CD4-positive, alpha-beta T cell treated with Interleukin-4 for 1 hour (primary cell): ENCODE measurements at regions not wholly inside any gene's neighbourhood (a gene's known extent, or its start where the extent isn't known, plus 50 kb on each side); places are given as distances from the start of the nearest gene placed in this dataset.
A peak's percentile ranks its signal among the peaks of the same experiment; 100 is the strongest.
"Not testable (repeated sequence)": the region's sequence is repeated elsewhere in the genome, so short reads cannot be mapped to it uniquely, and the experiment has no call there.

ENCODE experiments used
- DNase-seq, 2 donors: peaks; one replicate each; pipeline ENCODE4 v3.0.0-alpha.2; 2020 to 2022

DNA sequence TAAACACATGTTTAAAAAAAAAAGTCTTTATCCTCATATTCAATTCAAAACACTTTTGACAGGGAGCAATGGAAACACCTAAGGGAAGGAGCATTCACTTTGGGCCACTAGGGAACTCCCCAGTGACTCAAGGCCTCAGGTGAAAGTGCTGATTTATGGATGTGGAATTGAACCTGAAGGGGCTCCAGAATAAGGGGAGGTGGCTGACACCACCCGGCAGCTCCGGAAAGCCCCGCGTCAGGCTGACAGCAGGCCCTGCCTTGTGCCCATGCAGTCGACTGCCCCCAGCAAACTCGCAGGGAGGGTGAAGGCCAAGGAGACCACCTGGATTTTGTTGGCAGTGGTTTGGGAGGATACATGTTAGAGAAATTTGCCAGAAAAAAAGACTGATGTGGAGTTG is 275.3 kb upstream of the NCKAP5 start:
- DNase-seq = no peak

DNA sequence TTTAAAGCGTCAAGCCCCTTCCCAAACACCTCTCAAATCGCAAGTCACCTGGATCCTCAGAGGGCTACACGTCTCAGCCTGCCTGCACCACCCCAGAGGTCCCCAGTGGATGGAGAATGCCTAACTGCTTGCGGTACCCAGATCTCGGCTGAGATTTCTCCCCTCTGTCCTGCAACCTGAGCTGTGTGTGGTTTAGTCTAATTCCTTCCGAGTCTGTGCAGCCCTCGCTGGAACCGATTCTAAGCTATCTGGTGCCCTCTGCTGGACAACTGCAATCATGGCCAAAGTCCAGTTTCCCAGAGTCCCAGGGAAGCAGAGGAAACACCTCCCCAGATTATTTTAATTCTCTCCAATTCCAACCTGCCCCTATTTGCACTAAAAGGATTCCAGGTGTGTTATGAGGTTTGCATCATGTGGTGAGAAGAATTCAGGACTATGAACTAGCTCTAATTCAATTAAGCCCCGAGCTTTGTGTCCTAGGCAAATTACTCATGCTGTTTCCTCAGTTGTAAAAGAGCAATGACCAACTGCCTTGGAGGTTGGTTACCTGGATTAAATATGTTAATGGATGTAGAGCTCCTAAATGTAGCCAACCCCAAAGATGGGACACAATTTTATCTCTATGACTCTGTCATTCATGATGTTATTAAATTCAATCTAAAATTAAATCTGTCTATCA is 276.1 kb upstream of the NCKAP5 start:
- DNase-seq = peak; percentile 35 to 48

DNA sequence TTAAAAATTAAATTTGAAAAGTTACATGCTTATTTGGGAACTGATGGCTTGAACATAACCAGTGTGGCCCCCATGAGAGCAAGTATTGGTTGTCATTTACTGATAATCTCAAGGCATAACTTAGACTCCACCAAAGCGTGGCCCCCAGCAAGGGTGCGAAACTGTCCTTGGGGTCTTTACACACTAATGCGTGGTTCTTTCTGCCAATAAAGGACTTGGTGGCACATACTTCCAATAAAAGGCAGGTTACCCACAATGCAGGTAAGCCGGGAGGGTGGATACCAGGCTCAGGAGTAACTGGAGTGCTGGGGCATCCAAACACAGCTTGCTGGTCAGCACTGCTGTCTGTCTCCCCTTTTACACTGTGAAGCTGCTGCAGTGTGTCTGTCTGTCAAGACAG is 278.2 kb upstream of the NCKAP5 start:
- no peak for DNase-seq

DNA sequence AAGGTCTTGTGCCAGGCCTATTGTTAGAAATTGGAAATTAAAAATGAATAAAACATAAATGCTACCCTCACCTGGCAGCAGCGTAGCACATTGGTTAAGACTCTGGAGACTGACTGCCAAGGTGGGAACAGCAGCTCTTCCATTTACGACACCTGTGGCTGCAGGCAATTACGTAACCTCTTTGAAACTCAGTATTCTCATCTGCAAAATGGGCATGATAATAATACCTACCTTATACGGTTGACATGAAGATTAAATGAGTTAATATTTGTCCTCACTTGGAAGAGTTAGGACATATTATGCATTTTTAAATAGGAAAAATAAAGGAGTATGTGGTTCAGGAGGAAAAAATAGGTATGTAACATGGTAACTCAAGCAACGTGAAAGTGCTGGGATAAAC is 279.3 kb upstream of the NCKAP5 start:
- no peak for DNase-seq

DNA sequence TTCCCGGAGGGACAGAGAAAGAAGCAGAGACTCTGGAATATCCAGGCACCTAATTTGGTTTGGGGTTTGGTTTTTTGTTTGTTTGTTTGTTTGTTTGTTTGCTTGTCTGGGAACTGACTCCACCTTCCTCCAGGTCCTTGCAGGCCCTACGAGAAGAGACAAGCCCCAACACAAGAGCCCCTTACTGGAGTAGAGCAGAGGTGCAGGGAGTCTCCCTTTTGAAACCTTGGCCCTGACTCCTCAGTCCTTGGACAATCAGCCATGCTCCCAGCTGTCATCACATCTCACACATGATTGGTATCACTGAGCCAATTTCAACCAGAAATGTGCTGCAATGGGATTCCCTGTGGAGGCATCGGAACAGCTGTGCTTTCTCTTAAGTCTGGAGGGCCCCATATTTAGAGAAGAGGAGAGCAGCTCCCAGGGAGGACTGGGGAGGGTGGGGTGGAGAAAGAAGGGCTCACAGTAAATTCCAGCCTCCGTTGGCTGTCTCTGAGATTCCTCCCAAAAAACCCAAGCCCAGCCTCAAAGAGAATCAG is 279.9 kb upstream of the NCKAP5 start:
- DNase-seq = no peak

DNA sequence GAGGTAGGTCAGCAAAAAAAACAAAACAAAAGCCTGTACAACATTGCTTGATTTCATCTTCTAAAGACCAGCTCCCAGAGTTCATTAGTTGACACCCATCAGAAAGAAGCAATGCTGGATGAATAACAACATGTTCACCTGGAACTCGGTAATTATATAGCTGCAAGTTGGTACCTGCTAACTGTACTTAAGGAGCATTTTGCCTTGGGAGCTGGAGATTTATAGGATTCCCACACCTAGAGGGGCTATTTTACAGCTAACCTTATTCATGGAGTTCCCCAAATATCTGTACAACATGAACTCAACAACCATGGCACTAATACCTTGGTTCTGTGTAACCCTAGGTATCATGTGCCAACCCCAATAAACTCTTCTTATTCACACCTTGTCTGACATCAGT is 281.1 kb upstream of the NCKAP5 start:
- no peak for DNase-seq

DNA sequence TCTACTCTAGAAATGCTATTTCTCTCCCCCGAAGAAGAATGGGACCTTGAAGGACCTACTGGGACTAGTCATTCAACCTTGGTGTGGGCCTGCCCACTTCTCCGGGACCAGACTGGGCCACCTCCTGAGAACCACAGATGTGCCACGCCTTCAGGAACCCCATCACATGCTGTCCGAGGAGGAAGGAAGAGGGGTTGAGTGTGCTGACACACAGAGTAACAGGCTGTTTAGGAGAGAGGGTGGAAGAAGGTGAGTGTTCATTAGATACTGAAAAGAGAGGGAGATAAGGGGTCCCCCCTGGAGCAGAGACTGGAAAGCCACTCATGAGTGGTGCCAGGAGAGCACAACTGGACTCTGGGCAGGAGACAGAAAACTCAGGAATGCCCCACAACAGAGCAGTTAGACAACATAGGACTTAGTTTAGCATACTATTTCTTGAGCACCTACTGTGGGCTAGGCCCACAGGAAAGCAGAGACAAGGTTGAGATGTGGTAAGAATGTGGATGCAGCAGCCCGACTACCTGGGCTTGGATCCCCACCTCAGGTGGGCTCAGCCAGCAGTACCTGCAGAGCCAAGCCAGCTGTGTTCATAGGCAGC is 286.4 kb upstream of the NCKAP5 start:
- no peak for DNase-seq

DNA sequence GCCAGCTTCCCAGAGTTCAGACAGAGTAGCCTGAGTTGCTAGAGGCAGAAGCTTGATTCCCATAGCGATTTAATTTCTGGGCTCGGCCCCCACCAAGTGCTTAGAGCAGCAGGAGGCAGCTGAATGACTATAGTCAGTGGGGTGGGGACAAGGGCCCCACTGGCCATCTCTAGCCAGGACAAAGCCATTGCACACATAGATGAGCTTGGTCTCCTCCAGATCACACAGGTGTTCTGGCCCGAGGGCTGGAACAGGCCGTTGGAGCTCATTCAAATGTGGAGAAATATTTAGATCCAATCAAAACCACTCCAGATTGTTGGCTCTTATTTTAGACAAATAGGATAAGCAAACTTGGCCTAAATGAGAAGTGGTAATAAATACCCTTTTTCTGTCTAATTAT is 287.3 kb upstream of the NCKAP5 start:
- DNase-seq = no peak

DNA sequence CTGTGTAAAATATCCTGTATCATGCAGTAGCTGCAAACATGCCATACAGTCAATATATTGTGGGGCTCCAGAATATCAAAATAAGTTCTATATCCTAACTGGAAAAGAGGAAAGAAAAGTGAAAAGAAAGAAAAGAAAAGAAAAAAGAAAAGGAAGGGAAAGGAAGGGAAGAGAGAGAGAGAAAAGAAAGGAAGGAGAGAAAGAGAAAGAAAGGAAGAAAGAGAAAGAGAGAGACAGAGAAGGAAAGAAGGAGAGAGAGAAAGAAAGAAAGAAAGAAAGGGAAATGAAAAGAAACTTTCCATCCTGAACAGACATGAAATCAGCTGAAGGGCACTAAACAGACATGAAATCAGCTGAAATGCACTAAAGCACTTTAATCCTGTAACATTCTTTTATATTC is 288.4 kb upstream of the NCKAP5 start:
- no peak for DNase-seq

DNA sequence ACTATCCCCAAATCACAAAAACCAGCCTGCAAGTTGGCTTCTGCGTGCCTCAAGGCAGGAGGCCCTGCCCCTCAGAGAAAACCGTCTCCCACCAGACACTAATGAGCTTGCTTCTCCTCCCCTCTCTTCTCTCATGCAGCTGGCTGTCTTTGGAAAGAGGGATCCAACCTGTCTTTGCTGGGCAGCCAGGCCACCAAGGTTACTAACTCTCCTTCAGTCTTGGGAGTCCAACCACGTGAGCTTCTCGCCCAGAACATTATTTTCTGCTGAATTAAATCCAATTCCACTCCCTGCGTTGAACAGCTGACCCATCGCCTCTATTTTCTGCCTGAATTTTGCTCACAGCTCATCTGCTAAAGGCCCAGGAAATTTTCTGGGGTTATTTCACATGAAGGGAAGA is 291.3 kb upstream of the NCKAP5 start:
- DNase-seq = no peak

DNA sequence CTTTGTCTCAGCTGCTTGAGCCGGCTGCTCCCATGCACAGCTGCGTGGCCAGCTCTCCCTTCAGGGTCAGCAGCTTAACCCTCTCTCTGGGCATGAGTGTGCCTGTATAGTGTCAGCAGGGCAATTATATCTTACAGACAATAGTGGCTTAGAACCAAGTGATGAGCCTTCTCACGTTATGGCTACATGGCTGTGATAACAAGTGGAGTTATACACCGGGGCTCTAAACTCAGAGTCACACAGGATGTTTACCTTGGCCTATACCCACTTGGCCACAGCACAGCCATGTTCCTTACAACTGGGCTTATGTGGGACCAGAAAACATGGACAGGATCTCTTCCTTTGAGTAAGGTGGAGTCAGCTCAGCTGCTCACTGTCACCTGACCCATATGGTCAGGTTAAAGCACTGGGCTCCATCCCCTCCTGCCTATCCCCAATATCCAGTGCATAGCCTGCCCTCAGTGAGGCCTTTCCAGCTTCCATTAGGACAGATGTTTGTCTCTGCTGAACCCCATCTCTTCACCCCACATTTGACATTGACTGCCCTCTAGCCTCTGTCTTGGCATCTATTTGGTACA is 294.2 kb upstream of the NCKAP5 start:
- no peak for DNase-seq

DNA sequence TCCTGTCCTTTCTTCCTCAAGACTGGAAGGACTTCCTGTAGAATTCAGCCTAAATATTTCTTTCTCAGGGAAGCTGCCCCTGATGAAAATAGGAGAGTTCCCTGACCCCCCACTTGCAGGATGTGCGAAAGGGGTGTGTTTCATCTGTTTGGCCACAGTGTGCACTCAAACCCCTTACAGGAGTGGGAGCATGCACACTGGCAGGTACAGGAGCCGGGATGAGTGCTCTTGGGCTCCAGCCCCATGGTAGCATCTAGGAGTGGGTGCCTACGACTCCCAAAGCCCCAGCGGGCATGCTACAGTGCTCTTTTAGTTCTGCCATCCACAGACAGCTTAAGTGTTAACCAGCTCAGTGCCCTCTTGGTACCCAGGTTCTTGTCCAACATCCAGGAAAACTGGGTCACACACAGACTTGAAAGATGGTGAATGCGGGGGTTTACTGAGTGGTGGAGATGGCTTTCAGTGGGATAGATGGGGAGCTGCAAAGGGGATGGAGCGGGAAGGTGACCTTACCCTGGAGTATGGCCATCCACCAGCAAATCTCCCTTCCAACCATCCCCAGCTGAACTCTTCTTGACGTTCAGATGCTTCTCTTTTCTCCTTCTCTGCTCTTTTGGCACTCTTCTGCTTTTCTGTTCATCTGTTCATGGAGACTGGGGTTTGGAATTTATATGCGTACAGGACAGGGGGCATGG is 295.0 kb upstream of the NCKAP5 start:
- no peak for DNase-seq

DNA sequence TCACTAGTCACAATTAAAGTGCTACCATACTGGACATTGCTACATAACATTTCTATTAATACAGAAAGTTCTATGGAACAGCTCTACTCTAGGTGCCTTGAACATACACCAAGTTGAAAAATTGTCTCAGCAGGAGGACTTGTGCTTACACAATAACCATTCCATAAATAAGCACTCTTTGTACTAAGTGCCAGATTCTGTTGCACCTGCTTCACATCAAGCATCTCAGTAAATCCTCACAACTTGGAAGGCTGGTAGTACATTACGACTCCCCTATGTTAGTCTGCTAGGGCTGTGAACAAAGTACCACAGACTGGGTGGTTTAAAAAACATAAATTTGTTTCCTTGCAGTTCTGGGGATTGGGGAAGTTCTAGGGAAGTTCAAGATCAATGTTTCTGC is 296.9 kb upstream of the NCKAP5 start:
- DNase-seq = no peak

DNA sequence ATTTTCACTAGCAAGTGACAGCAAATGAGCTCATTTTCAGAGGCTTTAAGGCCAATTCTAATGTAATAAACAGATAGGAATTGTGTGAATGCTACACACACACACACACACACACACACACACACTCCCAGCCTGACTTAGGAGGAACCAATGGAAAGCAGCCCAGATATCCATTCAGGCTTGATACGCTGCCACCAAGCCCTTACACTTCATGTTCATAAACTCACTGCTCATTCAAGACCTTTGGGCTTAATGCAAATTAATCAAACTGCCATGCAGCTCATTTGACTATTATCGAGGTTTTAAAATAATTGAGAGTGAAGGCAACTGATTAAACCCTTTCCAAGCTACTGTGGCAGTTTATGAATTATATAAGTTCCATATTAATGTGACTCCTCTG is 298.9 kb upstream of the NCKAP5 start:
- DNase-seq = no peak

DNA sequence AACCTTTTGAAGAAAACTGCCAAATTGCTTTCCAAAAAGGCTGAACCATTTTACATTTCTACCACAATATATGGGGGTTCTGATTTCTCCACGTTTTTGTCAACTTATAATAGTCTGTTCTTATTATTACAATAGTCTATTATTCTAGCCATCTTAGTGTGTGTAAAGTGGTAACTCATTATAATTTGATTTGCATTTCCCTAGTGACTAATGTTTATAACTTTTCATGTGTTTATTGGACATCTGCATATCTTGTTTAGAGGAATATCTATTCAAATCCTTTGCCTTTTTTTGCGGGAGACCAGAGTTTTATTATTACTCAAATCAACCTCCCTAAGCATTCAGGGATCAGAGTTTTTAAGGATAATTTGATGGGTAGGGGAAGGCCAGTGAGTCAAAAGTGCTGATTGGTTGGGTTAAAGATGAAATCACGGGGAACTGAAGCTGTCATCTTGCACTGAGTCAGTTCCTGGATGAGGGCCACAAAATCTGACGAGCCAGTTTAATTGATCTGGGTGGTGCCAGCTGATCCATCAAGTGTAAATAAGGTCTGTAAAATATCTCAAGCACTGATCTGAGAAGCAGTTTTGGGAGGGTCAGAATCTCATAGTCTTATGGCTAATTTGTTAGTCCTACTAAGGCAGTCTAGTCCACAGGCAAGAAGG is 303.4 kb upstream of the NCKAP5 start:
- DNase-seq = no peak

DNA sequence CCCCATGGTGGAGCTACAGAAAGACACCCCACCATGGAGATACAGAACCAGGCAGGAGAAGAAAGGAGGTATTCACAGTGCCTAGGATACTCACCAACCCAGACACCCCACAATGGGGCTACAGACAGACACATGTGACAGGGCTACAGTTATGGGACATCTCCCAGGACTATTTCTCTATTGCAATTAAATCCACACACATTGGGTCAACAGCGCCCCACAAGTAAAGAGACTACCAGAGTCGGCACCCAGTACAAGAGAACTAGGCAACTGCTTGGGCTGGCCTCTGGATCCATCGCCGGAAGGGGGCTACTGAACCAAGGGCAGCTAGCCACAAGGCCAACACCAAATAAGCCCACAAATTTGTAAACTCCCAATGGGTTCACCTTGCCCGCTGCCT is 310.1 kb upstream of the NCKAP5 start:
- DNase-seq = no peak

DNA sequence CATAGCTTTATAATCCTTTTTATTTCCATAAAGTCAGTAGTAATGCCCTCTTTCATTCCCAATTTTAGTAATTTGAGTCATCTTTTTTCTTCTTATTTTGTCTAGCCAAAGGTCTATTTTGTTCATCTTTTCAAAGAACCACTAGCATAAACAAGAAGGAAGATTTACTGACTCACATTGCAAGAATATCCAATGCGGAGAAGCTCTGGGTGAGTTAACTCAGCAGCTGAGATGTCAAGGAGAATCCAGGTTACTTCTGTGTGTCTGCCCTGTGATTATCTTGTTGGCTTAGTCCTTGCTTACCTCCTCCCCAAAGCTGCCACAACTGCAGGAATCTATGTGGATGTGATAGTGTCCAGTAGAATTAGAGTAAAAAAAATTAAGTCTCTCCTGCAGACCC is 311.4 kb upstream of the NCKAP5 start:
- DNase-seq = no peak

DNA sequence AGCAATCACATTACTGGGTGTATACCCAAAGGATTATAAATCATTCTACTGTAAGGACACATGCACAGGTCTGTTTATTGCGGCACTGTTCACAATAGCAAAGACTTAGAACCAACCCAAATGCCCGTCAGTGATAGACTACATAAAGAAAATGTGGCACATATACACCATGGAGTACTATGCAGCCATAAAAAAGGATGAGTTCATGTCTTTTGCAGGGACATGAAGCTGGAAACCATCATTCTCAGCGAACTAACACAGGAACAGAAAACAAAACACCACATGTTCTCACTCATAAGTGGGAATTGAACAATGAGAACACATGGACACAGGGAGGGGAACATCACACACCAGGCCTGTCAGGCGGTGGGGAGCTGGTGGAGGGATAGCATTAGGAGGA is 313.9 kb upstream of the NCKAP5 start:
- DNase-seq = not testable (repeated sequence)

DNA sequence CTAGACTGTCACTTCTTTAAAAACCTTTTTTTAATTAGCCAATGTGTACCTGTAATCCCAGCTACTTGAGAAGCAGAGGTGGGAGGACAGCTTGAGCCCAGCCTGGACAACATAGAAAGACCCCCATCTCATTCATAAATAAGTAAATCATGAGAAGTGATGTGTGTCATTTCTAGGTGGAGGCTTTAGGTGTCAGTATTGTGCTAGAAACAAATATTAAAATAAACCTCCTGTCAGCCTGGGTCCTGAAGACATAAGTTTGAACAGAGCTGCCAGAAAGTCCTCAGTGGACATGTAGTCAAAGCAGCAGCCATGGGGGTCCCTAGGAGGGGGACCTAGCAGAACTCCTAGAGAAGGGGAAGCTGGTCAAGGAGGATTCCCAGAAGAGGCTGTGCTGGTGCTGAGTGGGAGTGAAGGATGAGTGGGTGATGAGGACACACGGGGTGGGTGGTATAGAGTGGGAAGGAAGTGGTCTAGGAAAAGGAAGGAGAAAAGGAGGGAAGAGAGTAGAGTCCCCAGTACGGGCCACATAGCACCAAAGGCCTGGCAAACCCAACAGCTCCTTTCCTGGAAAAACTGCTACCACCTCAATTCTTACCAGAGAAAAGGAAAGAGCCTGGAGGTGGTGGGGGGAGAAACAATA is 316.6 kb upstream of the NCKAP5 start:
- DNase-seq = peak in 1 of 2 donors; percentile 2

DNA sequence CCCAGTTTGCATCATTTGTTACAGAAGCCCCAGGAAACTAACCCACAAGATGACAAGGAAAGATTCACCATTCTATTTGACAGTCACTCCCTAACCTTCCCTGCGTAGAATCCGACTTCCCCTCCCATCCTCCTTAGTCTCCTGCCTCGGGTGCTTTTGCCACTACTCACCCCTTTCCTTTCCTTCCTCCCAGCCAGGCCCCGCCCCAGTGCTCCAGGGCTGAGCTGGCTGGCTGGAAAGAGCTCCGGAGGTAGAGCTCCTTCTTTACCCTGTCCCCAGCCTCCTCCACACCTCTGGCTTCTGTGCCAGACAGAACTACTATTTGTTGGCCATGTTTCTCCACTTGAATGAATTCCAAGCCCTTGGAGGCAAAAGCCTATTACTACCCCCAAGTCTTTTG is 317.6 kb upstream of the NCKAP5 start:
- DNase-seq = no peak

DNA sequence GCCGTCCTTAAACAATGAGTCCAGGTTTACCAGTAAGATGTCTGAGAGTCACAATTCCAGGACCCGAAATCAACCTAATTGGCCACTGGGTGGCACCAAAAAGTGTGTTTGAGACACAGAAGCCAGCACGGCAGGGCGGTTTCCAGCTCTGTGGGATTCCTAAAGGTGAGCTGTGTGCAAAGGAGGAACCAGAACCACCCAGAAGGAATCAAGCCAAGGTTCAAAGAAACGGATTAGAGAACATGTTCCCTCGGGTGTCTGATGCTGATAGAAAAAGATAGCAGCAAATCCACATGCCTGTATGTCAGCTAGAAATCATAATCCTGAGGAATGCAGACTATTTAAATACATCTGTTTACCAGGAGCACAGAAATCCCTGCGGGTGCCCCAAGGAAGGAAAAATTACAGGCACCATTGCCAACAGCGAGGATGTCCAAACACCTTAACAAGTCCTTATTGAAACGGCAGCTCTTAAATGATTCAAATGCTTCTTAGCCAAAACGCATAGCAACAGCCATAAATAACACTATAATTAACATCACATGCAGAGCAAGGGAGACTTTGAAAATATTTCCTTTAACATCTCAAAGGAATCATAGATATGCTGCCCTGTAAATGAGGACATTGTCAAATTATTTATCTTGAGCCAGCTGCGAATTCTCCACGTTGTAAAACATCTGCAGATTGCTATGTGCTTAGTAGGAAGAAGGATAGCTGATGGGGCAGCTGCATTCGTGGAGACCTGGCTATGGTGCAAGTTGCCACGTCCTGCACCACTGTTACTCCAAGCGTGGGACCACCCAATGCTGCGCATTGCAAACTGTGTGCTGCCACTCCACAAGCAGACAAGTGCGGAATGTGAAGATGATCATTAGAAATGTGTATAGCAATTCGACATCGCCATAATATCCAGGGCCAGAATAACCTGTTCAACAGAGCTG is 318.7 kb upstream of the NCKAP5 start:
- peak; percentile 51 to 58 for DNase-seq

DNA sequence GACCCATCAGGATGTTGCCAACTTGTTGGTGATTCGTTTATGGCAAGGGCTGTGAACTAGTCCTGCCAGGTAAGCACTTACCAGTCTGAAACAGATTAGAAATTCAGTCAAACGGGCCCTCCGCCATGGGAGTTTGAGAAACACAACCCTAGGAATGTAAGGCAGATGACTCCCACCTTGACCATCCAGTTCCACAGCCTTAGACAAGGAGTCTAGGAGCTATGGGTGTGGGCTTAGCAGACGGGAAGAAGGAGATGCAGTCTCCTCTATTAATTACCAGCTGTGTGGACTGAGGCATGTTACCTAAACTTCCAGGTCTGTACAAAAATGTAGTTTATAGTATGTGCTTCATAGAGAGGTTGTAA is 319.4 kb upstream of the NCKAP5 start:
- no peak for DNase-seq
